Activated naive CD4-positive, alpha-beta T cell treated with anti-CD3 and anti-CD28 coated beads, Interleukin-2, amount 50 U/mL, for 24 hours (primary cell): ENCODE measurements at regions not wholly inside any gene's neighbourhood (a gene's known extent, or its start where the extent isn't known, plus 50 kb on each side); places are given as distances from the start of the nearest gene placed in this dataset.

Source experiments
- H3K27ac Mint-ChIP-seq: one replicate; pipeline ENCODE4 v1.8.0; 2021; ENCODE audit warnings: mild to moderate bottlenecking, mixed read lengths
- H3K27me3 Mint-ChIP-seq: one replicate; pipeline ENCODE4 v1.8.0; 2021; ENCODE audit warnings: mixed read lengths
- H3K36me3 Mint-ChIP-seq: one replicate; pipeline ENCODE4 v1.8.0; 2021; ENCODE audit warnings: mixed read lengths
- H3K4me1 Mint-ChIP-seq: one replicate; pipeline ENCODE4 v1.8.0; 2021; ENCODE audit warnings: mixed read lengths
- H3K4me3 Mint-ChIP-seq: one replicate; pipeline ENCODE4 v1.8.0; 2021; ENCODE audit warnings: mild to moderate bottlenecking, mixed read lengths
- H3K9me3 Mint-ChIP-seq: one replicate; pipeline ENCODE4 v1.8.0; 2021; ENCODE audit warnings: mixed read lengths

DNA sequence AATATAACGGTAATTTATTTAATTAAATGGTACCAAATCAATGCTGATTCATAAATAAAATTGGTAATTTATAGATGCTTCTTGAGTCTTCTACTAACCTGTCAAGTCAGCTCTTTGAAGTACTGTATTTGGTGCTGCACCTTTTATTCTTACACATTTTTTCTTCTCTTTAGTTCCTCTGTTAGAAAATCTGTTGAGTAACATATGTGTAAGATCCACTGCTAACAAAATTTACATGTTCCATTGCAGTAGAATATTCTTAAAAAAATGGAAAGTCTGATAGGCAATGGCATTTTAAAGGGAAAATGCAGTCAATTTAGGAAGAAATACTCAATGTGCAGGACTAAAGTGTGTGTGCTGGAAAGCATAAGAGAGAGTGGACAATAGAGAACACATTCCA, 936.6 kb downstream of the ZPLD1 start:
- H3K4me3 Mint-ChIP-seq = no peak overlapping the region

DNA sequence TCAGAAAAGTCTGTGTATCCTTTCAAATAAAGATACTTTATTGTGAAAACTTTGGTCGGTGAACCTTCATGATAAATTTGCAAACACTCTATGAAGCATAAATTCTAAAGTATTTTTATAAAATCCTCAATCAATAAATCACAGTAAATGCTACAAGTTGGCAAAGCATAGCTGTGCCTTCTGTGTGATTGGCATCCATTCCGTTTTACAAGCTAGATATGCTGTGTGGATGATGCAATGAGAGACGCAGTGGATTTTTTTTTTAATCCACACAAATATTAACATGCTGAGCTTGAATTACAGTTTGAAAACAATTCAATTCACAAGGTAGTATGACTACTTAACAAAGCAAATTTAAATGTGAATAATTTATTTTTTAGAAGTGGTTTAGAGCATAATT, 937.2 kb downstream of the ZPLD1 start:
- Mint-ChIP-seq H3K9me3 (no peaks in the 10 kb centered on the region), H3K27ac (no peak overlapping the region), H3K4me3 (no peak overlapping the region), H3K27me3 (no peaks in the 10 kb centered on the region), H3K36me3 (no peaks in the 10 kb centered on the region), H3K4me1 (no peaks in the 10 kb centered on the region)

More for the DNA sequence above, 936.6 kb downstream of the ZPLD1 start:
- Mint-ChIP-seq H3K27ac (no peak overlapping the region), H3K27me3 (no peaks in the 10 kb centered on the region), H3K9me3 (no peaks in the 10 kb centered on the region), H3K4me1 (no peaks in the 10 kb centered on the region), H3K36me3 (no peaks in the 10 kb centered on the region)

- H3K27me3 Mint-ChIP-seq = no peaks in the 10 kb centered on the region
- H3K27ac Mint-ChIP-seq = no peak overlapping the region
- H3K4me1 Mint-ChIP-seq = no peaks in the 10 kb centered on the region
- no peak overlapping the region for H3K4me3 Mint-ChIP-seq
- H3K9me3 Mint-ChIP-seq = no peaks in the 10 kb centered on the region
- H3K36me3 Mint-ChIP-seq = no peaks in the 10 kb centered on the region
Measured at GRCh38 chr3:103380391-103380790, 945.6 kb downstream of the ZPLD1 start.

DNA sequence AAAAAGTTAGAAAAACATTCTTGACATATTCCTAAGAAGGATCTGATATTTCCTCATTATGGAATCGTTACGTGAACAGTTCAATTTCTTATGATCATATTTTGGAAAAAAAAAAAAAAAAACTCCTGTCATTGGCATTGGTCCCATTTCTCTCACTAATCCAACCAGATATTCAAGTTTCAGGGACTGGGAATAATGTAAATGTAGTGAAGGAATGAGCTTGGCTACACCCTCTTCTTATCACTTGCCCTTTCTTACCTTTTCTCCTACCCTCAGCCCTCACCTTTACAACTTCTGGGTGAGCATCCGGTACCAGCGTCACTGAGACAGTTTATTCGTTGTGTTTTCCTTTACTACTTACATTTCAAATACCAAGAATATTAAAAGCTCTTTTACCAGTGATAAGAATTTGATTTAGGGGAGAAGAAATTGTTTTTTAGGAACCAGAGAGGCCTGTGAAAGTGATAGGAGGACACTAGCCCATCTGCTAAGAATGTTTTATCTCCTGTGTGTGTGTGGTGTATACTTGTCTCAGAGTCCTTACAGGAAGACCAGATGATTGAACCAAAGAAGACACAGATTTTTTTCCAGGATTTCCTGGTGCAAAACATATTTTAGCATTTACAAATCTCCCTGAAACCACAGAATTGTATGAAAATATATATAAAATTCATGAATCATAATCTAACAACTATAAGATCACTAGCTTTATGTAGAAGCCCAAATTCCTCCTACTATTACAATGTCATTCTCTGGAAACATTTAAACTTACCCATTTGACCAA, 946.7 kb downstream of the ZPLD1 start:
- Mint-ChIP-seq H3K27ac (no peak overlapping the region), H3K9me3 (no peaks in the 10 kb centered on the region), H3K27me3 (no peaks in the 10 kb centered on the region), H3K4me3 (no peak overlapping the region), H3K4me1 (no peaks in the 10 kb centered on the region), H3K36me3 (no peaks in the 10 kb centered on the region)

DNA sequence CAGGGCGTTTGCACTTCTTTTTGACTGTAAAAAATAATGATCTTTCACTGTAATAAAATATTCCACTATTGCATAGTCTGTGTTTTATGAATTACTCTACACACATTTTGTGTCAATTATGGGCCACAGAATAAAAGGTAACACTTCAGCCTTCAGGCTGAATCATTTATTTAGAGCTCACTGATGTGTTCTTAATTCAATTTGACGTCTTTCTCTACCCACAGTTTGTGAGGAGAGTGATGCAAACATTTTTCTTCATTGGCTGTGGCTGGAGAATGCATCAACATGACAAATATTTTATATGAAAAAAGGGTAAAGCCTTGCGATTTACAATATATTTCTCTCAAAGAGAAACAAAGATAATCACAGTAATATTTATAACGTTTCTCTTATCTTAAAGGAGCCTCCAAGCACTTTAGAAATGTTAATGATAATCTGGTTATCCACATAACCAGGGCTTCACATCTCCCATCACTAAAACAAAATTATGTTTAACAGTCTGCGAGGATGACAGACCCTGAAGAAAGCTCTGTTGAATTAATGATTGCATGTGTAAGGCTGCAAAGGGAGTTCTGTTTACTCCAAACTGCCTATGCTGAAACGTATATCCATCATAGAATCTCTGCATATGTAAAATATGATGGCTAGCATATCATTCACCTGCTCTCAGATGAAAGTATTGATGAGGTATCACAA, 951.3 kb downstream of the ZPLD1 start:
- Mint-ChIP-seq H3K4me1 (no peaks in the 10 kb centered on the region), H3K4me3 (no peak overlapping the region), H3K27me3 (no peaks in the 10 kb centered on the region), H3K27ac (no peak overlapping the region), H3K36me3 (no peaks in the 10 kb centered on the region), H3K9me3 (no peaks in the 10 kb centered on the region)

GRCh38 chr3:103388214-103388613, 953.4 kb downstream of the ZPLD1 start:
- H3K4me3 Mint-ChIP-seq = no peak overlapping the region

DNA sequence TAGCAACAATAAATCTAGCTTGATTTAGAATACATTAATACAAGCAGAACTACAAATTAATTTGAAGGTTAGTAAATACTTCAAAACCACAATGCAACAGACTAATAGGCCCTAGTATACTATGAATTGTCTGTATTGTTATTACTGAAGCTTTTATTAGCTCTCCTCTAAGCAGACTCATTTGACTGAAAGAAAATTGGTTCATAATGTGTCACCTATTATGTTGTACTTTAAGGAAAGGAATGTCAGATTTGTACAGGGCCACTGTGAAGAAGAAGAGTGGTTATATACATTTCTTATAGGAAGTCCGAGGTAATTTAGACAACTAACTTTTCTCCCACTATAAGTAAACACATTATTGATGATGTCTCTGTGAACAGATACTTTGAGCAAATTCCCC, 954.5 kb downstream of the ZPLD1 start:
- Mint-ChIP-seq H3K36me3 (no peaks in the 10 kb centered on the region), H3K4me3 (no peak overlapping the region), H3K9me3 (no peaks in the 10 kb centered on the region), H3K27ac (no peak overlapping the region), H3K4me1 (no peaks in the 10 kb centered on the region), H3K27me3 (no peaks in the 10 kb centered on the region)

More at GRCh38 chr3:103388214-103388613, 953.4 kb downstream of the ZPLD1 start:
- H3K27me3 Mint-ChIP-seq = no peaks in the 10 kb centered on the region
- no peaks in the 10 kb centered on the region for H3K9me3 Mint-ChIP-seq
- H3K36me3 Mint-ChIP-seq = no peaks in the 10 kb centered on the region
- H3K4me1 Mint-ChIP-seq = no peaks in the 10 kb centered on the region
- no peak overlapping the region for H3K27ac Mint-ChIP-seq

GRCh38 chr3:103393395-103394186, 958.8 kb downstream of the ZPLD1 start:
- no peak overlapping the region for H3K4me3 Mint-ChIP-seq
- no peaks in the 10 kb centered on the region for H3K27me3 Mint-ChIP-seq
- no peaks in the 10 kb centered on the region for H3K36me3 Mint-ChIP-seq
- no peak overlapping the region for H3K27ac Mint-ChIP-seq
- H3K4me1 Mint-ChIP-seq = no peaks in the 10 kb centered on the region
- H3K9me3 Mint-ChIP-seq = peaks cover 5% of the 10 kb centered on the region

GRCh38 chr3:103403191-103403590, 968.4 kb downstream of the ZPLD1 start:
- Mint-ChIP-seq H3K4me3 (no peak overlapping the region), H3K36me3 (no peaks in the 10 kb centered on the region), H3K4me1 (no peaks in the 10 kb centered on the region), H3K9me3 (no peaks in the 10 kb centered on the region), H3K27me3 (no peaks in the 10 kb centered on the region), H3K27ac (no peak overlapping the region)

- Mint-ChIP-seq H3K27ac (no peak overlapping the region), H3K27me3 (no peaks in the 10 kb centered on the region), H3K4me3 (no peak overlapping the region), H3K36me3 (no peaks in the 10 kb centered on the region), H3K9me3 (no peaks in the 10 kb centered on the region), H3K4me1 (no peaks in the 10 kb centered on the region)
Measured at GRCh38 chr3:103406320-103406850, 971.6 kb downstream of the ZPLD1 start.

GRCh38 chr3:103410231-103410630, 975.4 kb downstream of the ZPLD1 start:
- H3K4me3 Mint-ChIP-seq = no peak overlapping the region
- H3K36me3 Mint-ChIP-seq = no peaks in the 10 kb centered on the region
- H3K27me3 Mint-ChIP-seq = no peaks in the 10 kb centered on the region
- H3K9me3 Mint-ChIP-seq = no peaks in the 10 kb centered on the region
- H3K4me1 Mint-ChIP-seq = no peaks in the 10 kb centered on the region
- H3K27ac Mint-ChIP-seq = no peak overlapping the region

DNA sequence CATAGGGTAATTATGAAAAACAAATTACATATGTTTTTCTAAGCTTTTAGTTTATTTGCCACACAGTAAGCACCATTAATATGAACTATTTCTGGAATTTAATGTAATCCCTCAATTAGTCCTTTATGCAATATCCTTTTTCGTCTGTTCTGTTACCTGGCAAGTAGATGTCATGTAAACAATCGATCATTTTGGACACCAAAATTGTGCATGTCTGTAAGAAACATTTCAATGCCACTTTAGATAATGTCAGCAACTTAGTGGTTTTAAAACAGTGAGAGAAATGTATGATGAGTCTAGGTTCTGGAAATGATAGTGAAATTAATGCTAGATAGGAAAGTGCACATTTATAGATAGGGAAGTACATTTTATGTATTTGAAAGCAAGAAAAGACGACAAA, 986.6 kb downstream of the ZPLD1 start:
- H3K27me3 Mint-ChIP-seq = no peaks in the 10 kb centered on the region
- H3K4me1 Mint-ChIP-seq = no peaks in the 10 kb centered on the region
- H3K27ac Mint-ChIP-seq = no peak overlapping the region
- no peaks in the 10 kb centered on the region for H3K36me3 Mint-ChIP-seq
- H3K4me3 Mint-ChIP-seq = no peak overlapping the region
- H3K9me3 Mint-ChIP-seq = no peaks in the 10 kb centered on the region

DNA sequence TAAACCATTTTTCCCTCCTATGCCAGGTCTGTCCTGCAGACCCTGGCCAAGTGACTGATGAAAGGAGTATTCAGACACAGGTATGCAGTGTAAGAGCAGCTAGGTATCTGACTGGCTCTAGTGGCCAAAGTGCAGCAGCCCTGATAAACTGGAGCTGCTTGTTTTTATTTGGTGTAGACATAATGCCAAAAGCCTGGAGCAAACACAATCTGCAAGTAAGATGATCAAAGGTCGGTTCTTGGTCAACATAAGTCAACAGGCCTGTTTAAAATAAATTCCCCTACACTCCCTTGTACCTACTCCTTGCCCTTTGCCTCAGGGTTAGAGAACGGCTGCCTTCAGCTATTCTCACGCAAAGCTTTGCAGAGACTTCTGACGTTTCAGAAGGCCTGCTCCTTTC, 1003.1 kb downstream of the ZPLD1 start:
- peaks cover 5% of the 10 kb centered on the region for H3K9me3 Mint-ChIP-seq
- H3K4me1 Mint-ChIP-seq = no peaks in the 10 kb centered on the region
- no peaks in the 10 kb centered on the region for H3K27me3 Mint-ChIP-seq
- H3K27ac Mint-ChIP-seq = no peak overlapping the region
- H3K36me3 Mint-ChIP-seq = no peaks in the 10 kb centered on the region
- H3K4me3 Mint-ChIP-seq = no peak overlapping the region

GRCh38 chr3:103440539-103441203, 1005.9 kb downstream of the ZPLD1 start:
- Mint-ChIP-seq H3K27me3 (no peaks in the 10 kb centered on the region), H3K4me1 (no peaks in the 10 kb centered on the region), H3K9me3 (peaks cover 5% of the 10 kb centered on the region), H3K4me3 (no peak overlapping the region), H3K27ac (no peak overlapping the region), H3K36me3 (no peaks in the 10 kb centered on the region)

GRCh38 chr3:103446953-103447629, 1012.3 kb downstream of the ZPLD1 start:
- H3K4me3 Mint-ChIP-seq = no peak overlapping the region
- H3K9me3 Mint-ChIP-seq = no peaks in the 10 kb centered on the region
- H3K27ac Mint-ChIP-seq = no peak overlapping the region
- no peaks in the 10 kb centered on the region for H3K27me3 Mint-ChIP-seq
- H3K36me3 Mint-ChIP-seq = no peaks in the 10 kb centered on the region
- H3K4me1 Mint-ChIP-seq = no peaks in the 10 kb centered on the region
